Neural cell (in vitro differentiated cells): ENCODE measurements at regions not wholly inside any gene's neighbourhood (a gene's known extent, or its start where the extent isn't known, plus 50 kb on each side); places are given as distances from the start of the nearest gene placed in this dataset.
"Not testable (repeated sequence)": the region's sequence is repeated elsewhere in the genome, so short reads cannot be mapped to it uniquely, and the experiment has no call there.

Source experiments
- POLR2AphosphoS5 ChIP-seq: IDR thresholded peaks from 2 replicates; pipeline ENCODE4 v1.6.1; 2012
- TF ChIP-seq, protein P1 (sequence below): fragments of 450-650 bp; IDR thresholded peaks from 2 replicates; pipeline ENCODE4 v1.5.1; 2014; ENCODE audit warnings: antibody characterized with exemption, mild to moderate bottlenecking, moderate library complexity; ENCODE audit not compliant: poor library complexity, severe bottlenecking

DNA sequence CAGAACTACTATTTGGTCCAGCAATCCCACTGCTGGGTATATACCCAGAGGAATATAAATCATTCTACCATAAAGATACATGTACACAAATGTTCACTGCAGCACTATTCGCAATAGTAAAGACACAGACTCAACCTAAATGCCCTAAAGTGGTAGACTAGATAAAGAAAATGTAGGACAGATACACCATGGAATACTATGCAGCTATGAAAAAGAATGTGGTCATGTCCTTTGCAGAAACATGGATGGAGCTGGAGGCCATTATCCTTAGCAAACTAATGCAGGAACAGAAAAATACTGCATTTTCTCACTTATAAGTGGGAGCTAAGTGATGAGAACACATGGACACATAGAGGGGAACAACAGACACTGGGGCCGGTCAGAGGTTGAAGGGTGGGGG is 248.4 kb upstream of the KCNG1 start:
- not testable (repeated sequence) for TF ChIP-seq POLR2AphosphoS5
- TF ChIP-seq, protein P1, sequence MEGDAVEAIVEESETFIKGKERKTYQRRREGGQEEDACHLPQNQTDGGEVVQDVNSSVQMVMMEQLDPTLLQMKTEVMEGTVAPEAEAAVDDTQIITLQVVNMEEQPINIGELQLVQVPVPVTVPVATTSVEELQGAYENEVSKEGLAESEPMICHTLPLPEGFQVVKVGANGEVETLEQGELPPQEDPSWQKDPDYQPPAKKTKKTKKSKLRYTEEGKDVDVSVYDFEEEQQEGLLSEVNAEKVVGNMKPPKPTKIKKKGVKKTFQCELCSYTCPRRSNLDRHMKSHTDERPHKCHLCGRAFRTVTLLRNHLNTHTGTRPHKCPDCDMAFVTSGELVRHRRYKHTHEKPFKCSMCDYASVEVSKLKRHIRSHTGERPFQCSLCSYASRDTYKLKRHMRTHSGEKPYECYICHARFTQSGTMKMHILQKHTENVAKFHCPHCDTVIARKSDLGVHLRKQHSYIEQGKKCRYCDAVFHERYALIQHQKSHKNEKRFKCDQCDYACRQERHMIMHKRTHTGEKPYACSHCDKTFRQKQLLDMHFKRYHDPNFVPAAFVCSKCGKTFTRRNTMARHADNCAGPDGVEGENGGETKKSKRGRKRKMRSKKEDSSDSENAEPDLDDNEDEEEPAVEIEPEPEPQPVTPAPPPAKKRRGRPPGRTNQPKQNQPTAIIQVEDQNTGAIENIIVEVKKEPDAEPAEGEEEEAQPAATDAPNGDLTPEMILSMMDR = not testable (repeated sequence)
